Activated CD8-positive, alpha-beta T cell treated with anti-CD3 and anti-CD28 coated beads for 36 hours (primary cell): ENCODE measurements at regions not wholly inside any gene's neighbourhood (a gene's known extent, or its start where the extent isn't known, plus 50 kb on each side); places are given as distances from the start of the nearest gene placed in this dataset.

Source experiments
- ATAC-seq: fragments of 200-7000 bp; cut with Tn5 transposase; one replicate; pipeline ENCODE4 v1.10.0; 2021; ENCODE audit warnings: mild to moderate bottlenecking, moderate library complexity
- CTCF ChIA-PET: fragments of 350-600 bp; sonication (Branson Sonifier 250); formaldehyde crosslinking; loops from one replicate; lab custom pipeline; 2021; ENCODE audit warnings: antibody characterized with exemption; lab: Charles Lee
- POLR2A ChIA-PET: fragments of 350-600 bp; sonication (Branson Sonifier 250); formaldehyde crosslinking; loops from one replicate; lab custom pipeline; 2021; ENCODE audit warnings: antibody characterized with exemption; lab: Charles Lee
- DNase-seq: peaks from one replicate; pipeline ENCODE4 v3.0.0-alpha.2; 2020
- H3K27ac Mint-ChIP-seq: one replicate; pipeline ENCODE4 v1.8.0; 2021; ENCODE audit warnings: mild to moderate bottlenecking, mixed read lengths
- H3K27me3 Mint-ChIP-seq: one replicate; pipeline ENCODE4 v1.8.0; 2021; ENCODE audit warnings: mixed read lengths
- H3K36me3 Mint-ChIP-seq: one replicate; pipeline ENCODE4 v1.8.0; 2021; ENCODE audit warnings: low read depth, mixed read lengths
- H3K4me1 Mint-ChIP-seq: one replicate; pipeline ENCODE4 v1.8.0; 2021; ENCODE audit warnings: low read depth, mixed read lengths
- H3K4me3 Mint-ChIP-seq: one replicate; pipeline ENCODE4 v1.8.0; 2021; ENCODE audit warnings: mild to moderate bottlenecking, moderate library complexity, mixed read lengths
- H3K9me3 Mint-ChIP-seq: one replicate; pipeline ENCODE4 v1.8.0; 2021; ENCODE audit warnings: mixed read lengths
- CTCF ChIP-seq: fragments of 200-600 bp; IDR thresholded peaks from one replicate; pipeline ENCODE4 v1.8.0; 2022; ENCODE audit warnings: antibody characterized with exemption, mild to moderate bottlenecking
- intact Hi-C: fragments of 100-400 bp; cut with micrococcal nuclease; formaldehyde crosslinking; loops from one replicate; pipeline ENCODE4 v1.10.0; 2022

DNA sequence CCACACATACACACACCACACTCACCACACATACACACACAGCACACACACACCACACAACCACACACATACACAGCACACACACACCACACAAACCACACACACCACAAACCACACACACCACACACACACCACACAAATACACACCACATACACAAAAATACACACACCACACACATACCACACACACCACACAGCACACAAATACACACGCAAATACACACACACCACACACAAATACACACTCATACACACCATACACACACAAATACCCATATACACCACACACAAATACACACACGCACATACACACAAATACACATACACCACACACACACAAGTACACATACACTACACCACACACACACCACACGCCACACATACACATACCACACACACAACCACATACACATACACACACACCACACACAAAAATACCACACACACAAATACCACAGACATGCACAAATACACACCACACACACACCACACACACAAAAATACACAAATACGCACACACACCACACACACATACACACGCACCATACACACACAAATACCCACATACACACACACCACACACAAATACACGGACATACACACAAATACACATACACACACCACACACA, 134.6 kb upstream of the TWIST2 start:
- H3K9me3 Mint-ChIP-seq, result no peaks in the 10 kb centered on the region
- no peaks in the 10 kb centered on the region for H3K36me3 Mint-ChIP-seq
- ATAC-seq (no peak), DNase-seq (no peak)
- no peak overlapping the region for H3K27ac Mint-ChIP-seq
- intact Hi-C loops, result no loop called here
- POLR2A ChIA-PET, result no interaction called here
- CTCF ChIA-PET, result no interaction called here
- no peaks in the 10 kb centered on the region for H3K4me1 Mint-ChIP-seq
- TF ChIP-seq CTCF, result no peak
- no peak overlapping the region for H3K4me3 Mint-ChIP-seq
- peaks cover 18% of the 10 kb centered on the region for H3K27me3 Mint-ChIP-seq

GRCh38 chr2:238714038-238714528, 133.8 kb upstream of the TWIST2 start:
- Mint-ChIP-seq H3K4me1 (no peaks in the 10 kb centered on the region), H3K27me3 (peaks cover 15% of the 10 kb centered on the region), H3K9me3 (no peaks in the 10 kb centered on the region), H3K4me3 (no peak overlapping the region), H3K36me3 (no peaks in the 10 kb centered on the region), H3K27ac (no peak overlapping the region)
- no peak for ATAC-seq
- no peak for DNase-seq
- CTCF ChIA-PET, result no interaction called here
- intact Hi-C loops, result no loop called here
- POLR2A ChIA-PET, result no interaction called here
- no peak for TF ChIP-seq CTCF

DNA sequence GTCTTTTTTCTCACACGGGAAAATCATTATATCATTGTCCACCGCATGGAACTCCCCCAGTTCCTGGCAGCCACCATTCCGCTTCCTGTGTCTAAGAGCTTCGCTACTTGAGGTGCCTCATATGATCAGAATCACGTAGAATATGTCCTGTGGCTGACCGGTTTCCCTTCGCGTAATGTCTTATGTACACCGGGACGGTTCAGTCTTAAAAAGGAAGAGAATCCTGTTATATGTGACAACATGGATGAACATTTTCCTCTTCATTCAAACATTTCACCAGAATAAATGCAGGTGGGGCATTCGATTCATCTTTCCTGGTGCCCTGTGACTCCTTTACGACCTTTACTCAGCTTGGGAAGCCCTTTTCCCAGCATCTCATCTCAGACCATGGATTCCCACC, 131.7 kb upstream of the TWIST2 start:
- no peaks in the 10 kb centered on the region for H3K36me3 Mint-ChIP-seq
- CTCF ChIA-PET, result no interaction called here
- DNase-seq (no peak), ATAC-seq (no peak)
- peaks cover 25% of the 10 kb centered on the region for H3K27me3 Mint-ChIP-seq
- no peak for TF ChIP-seq CTCF
- H3K4me1 Mint-ChIP-seq, result no peaks in the 10 kb centered on the region
- no peak overlapping the region for H3K27ac Mint-ChIP-seq
- no peaks in the 10 kb centered on the region for H3K9me3 Mint-ChIP-seq
- POLR2A ChIA-PET, result no interaction called here
- intact Hi-C loops, result no loop called here
- H3K4me3 Mint-ChIP-seq, result no peak overlapping the region

DNA sequence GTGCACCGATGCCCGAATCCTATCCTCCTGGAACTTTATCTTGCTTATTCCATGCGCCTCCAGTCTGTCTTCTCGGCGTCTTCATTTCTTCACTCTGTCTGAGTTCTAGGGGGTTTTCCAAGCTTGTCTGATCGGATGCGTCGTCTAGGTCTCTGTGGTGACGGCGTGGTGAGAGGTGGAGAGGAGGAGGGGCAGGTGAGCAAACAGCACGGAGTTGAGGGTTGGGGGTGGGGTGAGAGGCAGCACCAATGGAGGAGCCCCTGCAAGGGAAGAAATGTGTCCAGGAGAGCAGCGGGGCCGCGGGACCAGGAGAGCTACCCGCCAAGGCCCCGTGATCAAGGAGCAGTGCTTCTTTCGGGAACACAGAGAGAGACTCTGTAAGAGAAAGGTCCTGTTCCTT, 131.3 kb upstream of the TWIST2 start:
- ATAC-seq (no peak), DNase-seq (no peak)
- intact Hi-C loops, result no loop called here
- TF ChIP-seq CTCF, result no peak
- no peaks in the 10 kb centered on the region for H3K4me1 Mint-ChIP-seq
- POLR2A ChIA-PET, result no interaction called here
- CTCF ChIA-PET, result no interaction called here
- peaks cover 25% of the 10 kb centered on the region for H3K27me3 Mint-ChIP-seq
- no peak overlapping the region for H3K27ac Mint-ChIP-seq
- H3K9me3 Mint-ChIP-seq, result no peaks in the 10 kb centered on the region
- no peak overlapping the region for H3K4me3 Mint-ChIP-seq
- no peaks in the 10 kb centered on the region for H3K36me3 Mint-ChIP-seq

- ChIA-PET CTCF (no interaction called here), POLR2A (no interaction called here)
- TF ChIP-seq CTCF, result no peak
- ATAC-seq (no peak), DNase-seq (no peak)
- no peaks in the 10 kb centered on the region for H3K36me3 Mint-ChIP-seq
- intact Hi-C loops, result no loop called here
- H3K27me3 Mint-ChIP-seq, result peaks cover 24% of the 10 kb centered on the region
- no peaks in the 10 kb centered on the region for H3K4me1 Mint-ChIP-seq
- no peak overlapping the region for H3K4me3 Mint-ChIP-seq
- H3K9me3 Mint-ChIP-seq, result peaks cover under 1% of the 10 kb centered on the region
- no peak overlapping the region for H3K27ac Mint-ChIP-seq
These were observed 130.8 kb upstream of the TWIST2 start for GRCh38 chr2:238717084-238717483.
